A673 (cell line): ENCODE measurements at regions not wholly inside any gene's neighbourhood (a gene's known extent, or its start where the extent isn't known, plus 50 kb on each side); places are given as distances from the start of the nearest gene placed in this dataset.

Experiments
- BruUV-seq: library from RNA; stranded (reverse); fragments of 400-500 nt; replicated peaks from 2 replicates; lab custom pipeline; 2021; lab: Mats Ljungman, UMichigan
- CTCF ChIA-PET: fragments of 300-600 bp; sonication (Branson Sonifier 250); formaldehyde crosslinking; loops from one replicate; lab custom pipeline; 2022; ENCODE audit warnings: antibody characterized with exemption; lab: Charles Lee
- POLR2A ChIA-PET: fragments of 300-600 bp; sonication (Branson Sonifier 250); formaldehyde crosslinking; loops from one replicate; lab custom pipeline; 2022; ENCODE audit warnings: antibody characterized with exemption; ENCODE audit not compliant: low non-redundant PET; lab: Charles Lee
- DNase-seq: peaks from one replicate; pipeline ENCODE4 v3.0.0-alpha.2; 2015; ENCODE audit warnings: low spot score
- H3K27ac ChIP-seq: fragments of 200-600 bp; sonication (generic); 2 replicates; pipeline ENCODE4 v1.5.1; 2016; ENCODE audit warnings: mixed run types, low read depth, mild to moderate bottlenecking, mixed read lengths, antibody characterized with exemption, low read length; ENCODE audit not compliant: poor library complexity, severe bottlenecking
- H3K27me3 ChIP-seq: fragments of 200-600 bp; sonication (generic); replicated peaks from 2 replicates; pipeline ENCODE4 v1.6.1; 2017; ENCODE audit warnings: mixed run types, low read depth, mild to moderate bottlenecking, mixed read lengths, antibody characterized with exemption, low read length; ENCODE audit not compliant: insufficient read depth, poor library complexity
- H3K36me3 ChIP-seq: fragments of 200-600 bp; sonication (generic); 2 replicates; pipeline ENCODE4 v1.6.1; 2016; ENCODE audit warnings: mixed run types, mild to moderate bottlenecking, mixed read lengths, antibody characterized with exemption, low read length; ENCODE audit not compliant: insufficient read depth, poor library complexity, severe bottlenecking
- H3K4me1 ChIP-seq: fragments of 200-600 bp; sonication (generic); 2 replicates; pipeline ENCODE4 v1.6.1; 2017; ENCODE audit warnings: mixed run types, mild to moderate bottlenecking, mixed read lengths, antibody characterized with exemption, low read length; ENCODE audit not compliant: insufficient read depth, poor library complexity, severe bottlenecking
- H3K4me3 ChIP-seq: fragments of 200-600 bp; sonication (generic); 2 replicates; pipeline ENCODE4 v1.5.1; 2016; ENCODE audit warnings: low read depth, mixed run types, mild to moderate bottlenecking, mixed read lengths, low read length; ENCODE audit not compliant: poor library complexity, severe bottlenecking
- H3K9me3 ChIP-seq: fragments of 200-600 bp; sonication (generic); 2 replicates; pipeline ENCODE4 v1.6.1; 2016; ENCODE audit warnings: mixed run types, low read depth, mild to moderate bottlenecking, mixed read lengths, antibody characterized with exemption, low read length; ENCODE audit not compliant: poor library complexity, severe bottlenecking
- CTCF ChIP-seq: fragments of 300-800, 200-600 bp; sonication (generic); conservative IDR thresholded peaks from 2 replicates; pipeline ENCODE4 v1.5.1; 2017; ENCODE audit warnings: low read depth, mild to moderate bottlenecking, antibody characterized with exemption, low read length, moderate library complexity, mixed read lengths
- EZH2 ChIP-seq: fragments of 200-600 bp; sonication (generic); IDR thresholded peaks from 2 replicates; pipeline ENCODE4 v1.6.1; 2017; ENCODE audit warnings: borderline replicate concordance, low read depth, mild to moderate bottlenecking, mixed read lengths, antibody characterized with exemption, low read length; ENCODE audit not compliant: poor library complexity, severe bottlenecking
- intact Hi-C: fragments of 100-400 bp; cut with micrococcal nuclease; formaldehyde crosslinking; loops from one replicate; pipeline ENCODE4 v1.10.0; 2022; ENCODE audit not compliant: unreplicated experiment

- intact Hi-C loops, result no loop called here
- TF ChIP-seq CTCF (no peak), EZH2 (no peak)
- no peaks in the 10 kb centered on the region for H3K27me3 ChIP-seq
These were observed 306.6 kb downstream of the FAT3 start for GRCh38 chr11:92531065-92531739.

GRCh38 chr11:92533657-92534335, 309.2 kb downstream of the FAT3 start:
- Histone ChIP-seq H3K9me3 (no peaks in the 10 kb centered on the region), H3K27ac (no peak overlapping the region), H3K4me3 (no peak overlapping the region), H3K36me3 (no peaks in the 10 kb centered on the region), H3K27me3 (no peaks in the 10 kb centered on the region), H3K4me1 (peaks cover 13% of the 10 kb centered on the region)
- BruUV-seq, result no TSS peak
- ChIA-PET POLR2A (no interaction called here), CTCF (no interaction called here)
- intact Hi-C loops, result no loop called here
- no peak for DNase-seq
- TF ChIP-seq EZH2 (no peak), CTCF (no peak)

More at GRCh38 chr11:92531065-92531739, 306.6 kb downstream of the FAT3 start:
- no TSS peak for BruUV-seq
- Histone ChIP-seq H3K36me3 (no peaks in the 10 kb centered on the region), H3K9me3 (no peaks in the 10 kb centered on the region), H3K4me3 (no peak overlapping the region), H3K27ac (no peak overlapping the region), H3K4me1 (no peaks in the 10 kb centered on the region)
- POLR2A ChIA-PET, result no interaction called here
- CTCF ChIA-PET, result no interaction called here
- DNase-seq, result no peak

DNA sequence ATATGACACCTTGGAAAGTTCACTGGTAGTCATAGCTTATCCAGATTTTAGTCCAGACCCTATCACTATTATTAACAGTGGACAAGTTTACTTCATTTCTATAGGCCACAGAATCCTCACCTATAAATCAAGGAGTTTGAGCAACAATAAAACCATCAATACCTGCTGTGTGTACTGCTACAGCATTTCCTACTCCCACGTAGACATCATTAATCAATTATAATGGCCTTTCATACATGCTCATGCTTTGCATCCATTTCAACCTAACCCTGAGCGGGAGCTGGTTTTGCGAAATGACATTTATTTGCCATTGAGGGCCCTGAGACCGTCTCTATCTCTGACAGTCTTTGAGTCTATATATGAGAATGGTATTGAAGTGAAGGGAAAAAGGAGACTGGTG, 312.3 kb downstream of the FAT3 start:
- no peak overlapping the region for H3K27ac ChIP-seq
- no peaks in the 10 kb centered on the region for H3K27me3 ChIP-seq
- no peaks in the 10 kb centered on the region for H3K36me3 ChIP-seq
- TF ChIP-seq EZH2 (no peak), CTCF (no peak)
- no TSS peak for BruUV-seq
- POLR2A ChIA-PET, result interaction anchor here (0.6 kb wide), 2 partner anchors 8 to 244 kb away, joined by 3 to 6 read pairs; no protein-coding TSS in a partner anchor
- intact Hi-C loops, result no loop called here
- H3K4me1 ChIP-seq, result peaks cover 13% of the 10 kb centered on the region
- H3K4me3 ChIP-seq, result no peak overlapping the region
- DNase-seq, result peak; percentile 71
- no peaks in the 10 kb centered on the region for H3K9me3 ChIP-seq
- CTCF ChIA-PET, result interaction anchor here (1.0 kb wide), 1 partner anchor 16 kb away, joined by 3 read pairs; no protein-coding TSS in a partner anchor
